ENCODE measurements at regions not wholly inside any gene's neighbourhood (a gene's known extent, or its start where the extent isn't known, plus 50 kb on each side); places are given as distances from the start of the nearest gene placed in this dataset.

DNA sequence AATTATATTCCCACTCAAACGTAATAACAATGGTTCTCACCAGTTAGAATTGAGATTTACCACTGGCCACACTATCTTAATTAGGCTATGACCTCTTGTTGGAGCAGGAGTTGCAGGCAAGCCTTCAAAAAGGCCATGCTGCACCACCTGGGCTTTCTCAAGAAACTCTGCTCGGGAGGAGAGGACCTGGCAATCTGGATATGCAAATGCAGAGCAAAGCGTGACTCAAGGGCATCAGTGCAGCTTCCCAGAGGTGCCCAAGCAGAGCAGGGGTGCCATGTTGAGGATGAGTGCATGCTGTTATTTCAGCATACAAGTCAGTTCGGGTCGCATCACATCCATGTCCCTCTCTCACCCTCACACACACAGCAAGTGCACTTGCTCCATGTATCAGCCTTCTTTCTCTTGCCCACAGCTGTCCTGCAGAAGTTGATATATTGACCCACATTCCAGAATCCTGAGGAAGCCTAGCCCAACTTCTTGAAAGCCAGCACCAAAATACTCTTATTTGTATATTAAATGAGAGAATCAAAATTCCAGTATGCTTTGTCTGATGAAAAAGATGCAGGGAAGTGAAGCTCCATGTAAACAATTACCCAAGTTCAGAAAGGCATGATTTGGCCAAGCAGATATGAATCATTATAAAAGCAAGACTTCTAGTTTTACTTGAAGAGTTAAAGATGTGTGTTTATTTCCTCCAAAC is 55.7 kb upstream of the IL6 start:
- Histone ChIP-seq H3K27me3 (ENCODE audit: insufficient read depth, low read length, poor library complexity) (peaks cover 7% of the 10 kb centered on the region), H4K20me1 (ENCODE audit: insufficient read depth, low read length) (no peaks in the 10 kb centered on the region), H3K36me3 (ENCODE audit: insufficient read depth, low read length) (no peaks in the 10 kb centered on the region), H3K4me1 (ENCODE audit: insufficient read depth, low read length) (peaks cover 4% of the 10 kb centered on the region; the same call in 1 of the 2 replicates), H3K4me3 (ENCODE audit: low read depth in 1 of 2, low read length in 2 of 2) (no peak overlapping the region), H2AFZ (ENCODE audit: low read depth, low read length) (no peak overlapping the region), H3K4me2 (ENCODE audit: insufficient read depth, low read length) (no peak overlapping the region), H3K27ac (ENCODE audit: low read length) (no peak overlapping the region), H3K9me3 (ENCODE audit: insufficient read depth, low read length, severe bottlenecking) (no peaks in the 10 kb centered on the region), H3K79me2 (ENCODE audit: insufficient read depth, low read length) (no peaks in the 10 kb centered on the region), H3K9ac (ENCODE audit: low read depth, low read length) (no peak overlapping the region)
- no peak for ATAC-seq (ENCODE audit: insufficient read depth, low read depth)
- DNase-seq: no peak
- TF ChIP-seq CTCF (IDR thresholded peaks at IDR 0.05; ENCODE audit: borderline replicate concordance, extremely low read depth, low read length, poor library complexity, severe bottlenecking) (no peak), EZH2 (IDR thresholded peaks at IDR 0.05; ENCODE audit: borderline replicate concordance, low read depth, low read length, severe bottlenecking) (no peak)

DNA sequence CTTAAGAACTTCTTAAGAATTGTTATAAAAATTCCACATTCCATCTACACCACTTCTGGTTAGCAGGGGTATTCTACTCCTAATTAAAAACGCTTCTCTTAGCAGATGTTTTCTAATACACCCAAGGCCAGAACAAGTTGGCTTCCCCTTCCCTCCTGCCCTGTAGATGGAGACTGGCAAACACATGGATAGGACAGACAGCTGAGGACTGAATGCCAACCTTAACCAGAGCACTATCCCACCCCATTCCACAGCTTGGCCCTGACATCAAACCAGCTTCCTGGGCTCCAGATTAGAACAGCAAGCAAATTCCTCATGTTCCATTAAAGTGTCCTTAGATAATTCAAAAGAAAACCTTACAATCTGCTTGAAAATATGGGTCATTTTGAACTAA is 56.6 kb upstream of the IL6 start:
- Histone ChIP-seq H3K4me2 (ENCODE audit: insufficient read depth, low read length) (no peak overlapping the region), H3K4me1 (ENCODE audit: insufficient read depth, low read length) (no peaks in the 10 kb centered on the region), H3K9ac (ENCODE audit: low read depth, low read length) (no peak overlapping the region), H3K36me3 (ENCODE audit: insufficient read depth, low read length) (no peaks in the 10 kb centered on the region), H3K27me3 (ENCODE audit: insufficient read depth, low read length, poor library complexity) (peaks cover 7% of the 10 kb centered on the region), H3K79me2 (ENCODE audit: insufficient read depth, low read length) (no peaks in the 10 kb centered on the region), H3K4me3 (ENCODE audit: low read depth in 1 of 2, low read length in 2 of 2) (no peak overlapping the region), H3K9me3 (ENCODE audit: insufficient read depth, low read length, severe bottlenecking) (no peaks in the 10 kb centered on the region), H3K27ac (ENCODE audit: low read length) (no peak overlapping the region), H4K20me1 (ENCODE audit: insufficient read depth, low read length) (no peaks in the 10 kb centered on the region), H2AFZ (ENCODE audit: low read depth, low read length) (no peak overlapping the region)
- DNase-seq: no peak
- ATAC-seq (ENCODE audit: insufficient read depth, low read depth): no peak
- TF ChIP-seq CTCF (IDR thresholded peaks at IDR 0.05; ENCODE audit: borderline replicate concordance, extremely low read depth, low read length, poor library complexity, severe bottlenecking) (no peak), EZH2 (IDR thresholded peaks at IDR 0.05; ENCODE audit: borderline replicate concordance, low read depth, low read length, severe bottlenecking) (no peak)

DNA sequence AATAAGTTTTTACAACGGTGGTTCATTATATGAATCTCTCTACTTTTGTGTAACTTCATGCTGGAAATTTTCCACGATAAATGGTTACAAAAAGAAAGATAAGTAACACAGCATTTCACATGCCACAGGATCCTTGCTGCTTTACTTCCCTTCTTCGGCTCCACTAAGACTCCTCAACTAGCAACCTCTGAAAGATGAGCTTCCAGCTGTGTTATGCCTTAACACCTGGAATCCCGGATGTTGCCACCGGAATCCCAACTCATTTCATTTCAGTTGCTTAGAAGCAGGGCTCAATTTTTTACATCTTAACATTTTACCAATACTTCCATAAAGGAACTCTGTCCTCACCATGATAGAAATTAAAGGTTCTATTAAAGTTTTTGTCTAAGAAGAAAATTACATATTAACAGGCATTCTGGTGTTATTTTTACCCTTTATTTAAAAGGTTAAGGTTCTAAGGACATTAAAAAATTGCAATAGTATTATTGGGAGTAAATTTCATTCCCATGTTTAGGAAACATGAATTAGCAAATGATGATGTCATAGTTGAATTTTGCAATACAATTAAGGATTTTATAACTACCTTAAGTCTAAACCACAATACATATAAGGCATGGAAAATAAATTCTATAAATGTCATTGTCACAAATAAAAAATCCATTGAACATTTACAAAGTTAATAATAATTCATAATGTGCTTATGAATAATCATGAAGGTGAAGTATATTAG is 57.1 kb upstream of the IL6 start:
- peaks cover 7% of the 10 kb centered on the region for H3K27me3 ChIP-seq (ENCODE audit: insufficient read depth, low read length, poor library complexity)
- H4K20me1 ChIP-seq (ENCODE audit: insufficient read depth, low read length): no peaks in the 10 kb centered on the region
- H3K9me3 ChIP-seq (ENCODE audit: insufficient read depth, low read length, severe bottlenecking): no peaks in the 10 kb centered on the region
- no peak overlapping the region for H3K9ac ChIP-seq (ENCODE audit: low read depth, low read length)
- no peak overlapping the region for H3K4me2 ChIP-seq (ENCODE audit: insufficient read depth, low read length)
- DNase-seq (no peak), ATAC-seq (ENCODE audit: insufficient read depth, low read depth) (no peak)
- H3K36me3 ChIP-seq (ENCODE audit: insufficient read depth, low read length): no peaks in the 10 kb centered on the region
- H3K27ac ChIP-seq (ENCODE audit: low read length): no peak overlapping the region
- TF ChIP-seq EZH2 (IDR thresholded peaks at IDR 0.05; ENCODE audit: borderline replicate concordance, low read depth, low read length, severe bottlenecking) (no peak), CTCF (IDR thresholded peaks at IDR 0.05; ENCODE audit: borderline replicate concordance, extremely low read depth, low read length, poor library complexity, severe bottlenecking) (no peak)
- no peak overlapping the region for H3K4me3 ChIP-seq (ENCODE audit: low read depth in 1 of 2, low read length in 2 of 2)
- no peak overlapping the region for H2AFZ ChIP-seq (ENCODE audit: low read depth, low read length)
- no peaks in the 10 kb centered on the region for H3K79me2 ChIP-seq (ENCODE audit: insufficient read depth, low read length)
- no peaks in the 10 kb centered on the region for H3K4me1 ChIP-seq (ENCODE audit: insufficient read depth, low read length)

Data from DND-41 (cell line).